ENCODE measurements at regions not wholly inside any gene's neighbourhood (a gene's known extent, or its start where the extent isn't known, plus 50 kb on each side); places are given as distances from the start of the nearest gene placed in this dataset.

DNA sequence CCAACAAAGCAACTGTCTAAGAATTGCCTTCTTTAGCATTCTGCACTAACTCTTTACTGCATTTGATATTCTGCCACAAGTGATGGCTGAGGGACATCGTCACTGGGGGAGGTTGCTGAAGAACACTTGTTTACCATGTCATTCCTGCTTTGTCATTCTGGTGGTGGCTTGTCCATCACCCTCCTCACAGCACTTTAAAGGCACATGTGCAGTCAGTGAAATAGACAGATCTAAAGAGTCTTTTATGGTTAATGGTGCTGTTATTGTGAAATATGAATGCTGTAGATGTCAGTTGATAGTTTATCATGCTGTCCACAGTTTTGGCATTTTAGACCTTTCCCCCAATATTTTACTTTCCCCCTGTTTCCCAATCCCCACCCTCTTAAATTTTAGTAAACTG is 120.9 kb upstream of the TSC22D1 start:
- no TSS peak for BruUV-seq (replicated peaks)
- Histone ChIP-seq H3K27me3 (ENCODE audit: control insufficient read depth, insufficient read depth, low read length) (no peaks in the 10 kb centered on the region), H3K4me3 (ENCODE audit: low read depth in 2 of 2, low read length in 2 of 2) (no peak overlapping the region), H3K36me3 (ENCODE audit: control insufficient read depth, insufficient read depth, low read length) (no peaks in the 10 kb centered on the region), H3K9me3 (ENCODE audit: control insufficient read depth, insufficient read depth, low read depth, low read length) (no peaks in the 10 kb centered on the region), H3K4me1 (ENCODE audit: control insufficient read depth, insufficient read depth, low read length) (no peaks in the 10 kb centered on the region), H3K27ac (ENCODE audit: low read length) (no peak overlapping the region)
- TF ChIP-seq, protein P1, sequence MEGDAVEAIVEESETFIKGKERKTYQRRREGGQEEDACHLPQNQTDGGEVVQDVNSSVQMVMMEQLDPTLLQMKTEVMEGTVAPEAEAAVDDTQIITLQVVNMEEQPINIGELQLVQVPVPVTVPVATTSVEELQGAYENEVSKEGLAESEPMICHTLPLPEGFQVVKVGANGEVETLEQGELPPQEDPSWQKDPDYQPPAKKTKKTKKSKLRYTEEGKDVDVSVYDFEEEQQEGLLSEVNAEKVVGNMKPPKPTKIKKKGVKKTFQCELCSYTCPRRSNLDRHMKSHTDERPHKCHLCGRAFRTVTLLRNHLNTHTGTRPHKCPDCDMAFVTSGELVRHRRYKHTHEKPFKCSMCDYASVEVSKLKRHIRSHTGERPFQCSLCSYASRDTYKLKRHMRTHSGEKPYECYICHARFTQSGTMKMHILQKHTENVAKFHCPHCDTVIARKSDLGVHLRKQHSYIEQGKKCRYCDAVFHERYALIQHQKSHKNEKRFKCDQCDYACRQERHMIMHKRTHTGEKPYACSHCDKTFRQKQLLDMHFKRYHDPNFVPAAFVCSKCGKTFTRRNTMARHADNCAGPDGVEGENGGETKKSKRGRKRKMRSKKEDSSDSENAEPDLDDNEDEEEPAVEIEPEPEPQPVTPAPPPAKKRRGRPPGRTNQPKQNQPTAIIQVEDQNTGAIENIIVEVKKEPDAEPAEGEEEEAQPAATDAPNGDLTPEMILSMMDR (IDR thresholded peaks at IDR 0.05) = no peak
- TF ChIP-seq, protein P2, sequence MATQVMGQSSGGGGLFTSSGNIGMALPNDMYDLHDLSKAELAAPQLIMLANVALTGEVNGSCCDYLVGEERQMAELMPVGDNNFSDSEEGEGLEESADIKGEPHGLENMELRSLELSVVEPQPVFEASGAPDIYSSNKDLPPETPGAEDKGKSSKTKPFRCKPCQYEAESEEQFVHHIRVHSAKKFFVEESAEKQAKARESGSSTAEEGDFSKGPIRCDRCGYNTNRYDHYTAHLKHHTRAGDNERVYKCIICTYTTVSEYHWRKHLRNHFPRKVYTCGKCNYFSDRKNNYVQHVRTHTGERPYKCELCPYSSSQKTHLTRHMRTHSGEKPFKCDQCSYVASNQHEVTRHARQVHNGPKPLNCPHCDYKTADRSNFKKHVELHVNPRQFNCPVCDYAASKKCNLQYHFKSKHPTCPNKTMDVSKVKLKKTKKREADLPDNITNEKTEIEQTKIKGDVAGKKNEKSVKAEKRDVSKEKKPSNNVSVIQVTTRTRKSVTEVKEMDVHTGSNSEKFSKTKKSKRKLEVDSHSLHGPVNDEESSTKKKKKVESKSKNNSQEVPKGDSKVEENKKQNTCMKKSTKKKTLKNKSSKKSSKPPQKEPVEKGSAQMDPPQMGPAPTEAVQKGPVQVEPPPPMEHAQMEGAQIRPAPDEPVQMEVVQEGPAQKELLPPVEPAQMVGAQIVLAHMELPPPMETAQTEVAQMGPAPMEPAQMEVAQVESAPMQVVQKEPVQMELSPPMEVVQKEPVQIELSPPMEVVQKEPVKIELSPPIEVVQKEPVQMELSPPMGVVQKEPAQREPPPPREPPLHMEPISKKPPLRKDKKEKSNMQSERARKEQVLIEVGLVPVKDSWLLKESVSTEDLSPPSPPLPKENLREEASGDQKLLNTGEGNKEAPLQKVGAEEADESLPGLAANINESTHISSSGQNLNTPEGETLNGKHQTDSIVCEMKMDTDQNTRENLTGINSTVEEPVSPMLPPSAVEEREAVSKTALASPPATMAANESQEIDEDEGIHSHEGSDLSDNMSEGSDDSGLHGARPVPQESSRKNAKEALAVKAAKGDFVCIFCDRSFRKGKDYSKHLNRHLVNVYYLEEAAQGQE (IDR thresholded peaks at IDR 0.05; ENCODE audit: insufficient read depth in 1 of 2, low read depth in 2 of 2, low read length in 1 of 2) = no peak
- TF ChIP-seq POLR2AphosphoS5 (IDR thresholded peaks at IDR 0.05; ENCODE audit: low read depth, low read length) = no peak
- no peak for TF ChIP-seq SIN3A (IDR thresholded peaks at IDR 0.05; ENCODE audit: borderline replicate concordance, insufficient read depth, low read depth, low read length)
- TF ChIP-seq TCF7L2 (IDR thresholded peaks at IDR 0.05; ENCODE audit: low read depth, low read length) = no peak
- in situ Hi-C loops (cut with HindIII; ENCODE audit: low pct_unique_long_range_greater_than_20kb, low sequenced_read_pairs) = no loop called here
- ATAC-seq = no peak
- no peak for DNase-seq (ENCODE audit: low read depth, low spot score)
- CTCF ChIA-PET = no interaction called here
- intact Hi-C loops (cut with micrococcal nuclease; ENCODE audit: unreplicated experiment) = no loop called here
- POLR2A ChIA-PET = no interaction called here

DNA sequence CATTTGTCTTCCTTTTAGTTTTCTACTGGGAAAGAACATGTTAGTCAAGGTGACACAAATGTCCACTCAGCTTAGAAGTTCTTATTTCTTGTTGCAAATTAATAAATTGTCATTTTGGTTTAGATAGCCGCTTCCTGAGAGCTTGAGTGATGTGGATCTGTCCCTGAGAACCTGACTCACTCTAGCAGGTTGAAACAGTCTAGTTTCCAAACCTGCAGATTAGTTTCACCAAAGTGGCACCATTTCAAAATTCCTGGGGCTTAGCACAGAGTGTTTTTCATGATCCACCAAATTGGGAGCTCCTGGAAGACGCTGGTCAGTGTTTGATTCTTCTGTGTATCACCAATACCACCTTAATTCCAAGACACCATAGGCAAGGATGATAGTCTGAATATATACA is 119.4 kb upstream of the TSC22D1 start:
- intact Hi-C loops (cut with micrococcal nuclease; ENCODE audit: unreplicated experiment) (no loop called here), in situ Hi-C loops (cut with HindIII; ENCODE audit: low pct_unique_long_range_greater_than_20kb, low sequenced_read_pairs) (no loop called here)
- POLR2A ChIA-PET = no interaction called here

More for the DNA sequence above, 119.4 kb upstream of the TSC22D1 start:
- no TSS peak for BruUV-seq (replicated peaks)
- no peak for DNase-seq (ENCODE audit: low read depth, low spot score)
- no peak overlapping the region for H3K4me3 ChIP-seq (ENCODE audit: low read depth in 2 of 2, low read length in 2 of 2)
- H3K27ac ChIP-seq (ENCODE audit: low read length) = no peak overlapping the region
- H3K4me1 ChIP-seq (ENCODE audit: control insufficient read depth, insufficient read depth, low read length) = no peaks in the 10 kb centered on the region
- CTCF ChIA-PET = no interaction called here
- no peaks in the 10 kb centered on the region for H3K36me3 ChIP-seq (ENCODE audit: control insufficient read depth, insufficient read depth, low read length)
- no peaks in the 10 kb centered on the region for H3K9me3 ChIP-seq (ENCODE audit: control insufficient read depth, insufficient read depth, low read depth, low read length)
- no peaks in the 10 kb centered on the region for H3K27me3 ChIP-seq (ENCODE audit: control insufficient read depth, insufficient read depth, low read length)
- no peak for ATAC-seq
- TF ChIP-seq POLR2AphosphoS5 (IDR thresholded peaks at IDR 0.05; ENCODE audit: low read depth, low read length) (no peak), SIN3A (IDR thresholded peaks at IDR 0.05; ENCODE audit: borderline replicate concordance, insufficient read depth, low read depth, low read length) (no peak), TCF7L2 (IDR thresholded peaks at IDR 0.05; ENCODE audit: low read depth, low read length) (no peak)
- TF ChIP-seq, protein P2 (IDR thresholded peaks at IDR 0.05; ENCODE audit: insufficient read depth in 1 of 2, low read depth in 2 of 2, low read length in 1 of 2) = no peak
- TF ChIP-seq, protein P1 (IDR thresholded peaks at IDR 0.05) = no peak
